ENCODE measurements at regions not wholly inside any gene's neighbourhood (a gene's known extent, or its start where the extent isn't known, plus 50 kb on each side); places are given as distances from the start of the nearest gene placed in this dataset.
"Not testable (repeated sequence)": the region's sequence is repeated elsewhere in the genome, so short reads cannot be mapped to it uniquely, and the experiment has no call there.

DNA sequence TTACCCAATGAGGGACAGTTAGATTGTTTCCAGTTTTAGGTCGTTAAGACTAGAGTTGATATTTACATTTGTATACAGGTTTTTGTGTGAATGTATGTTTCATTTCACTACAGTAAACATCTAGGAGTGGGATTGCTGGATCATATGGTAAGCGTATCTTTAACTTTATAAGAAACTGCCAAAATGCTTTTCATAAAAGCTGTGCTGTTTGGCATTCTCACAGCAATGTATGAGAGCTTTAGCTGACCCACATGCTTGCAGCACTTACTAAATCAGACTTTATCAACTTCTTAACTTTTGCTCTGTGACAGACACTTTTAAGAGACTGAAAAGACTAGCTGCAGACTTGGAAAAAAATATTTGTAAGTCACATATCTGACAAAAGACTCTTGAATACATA lies 262.5 kb upstream of the PELI2 start:
- Histone ChIP-seq H3K27me3 (ENCODE audit: insufficient read depth, low read length) (no peaks in the 10 kb centered on the region), H3K9me3 (ENCODE audit: insufficient read depth, low read depth, low read length) (no peaks in the 10 kb centered on the region)
- no CpG with 5 or more reads among the region's 2 CpGs for WGBS (ENCODE audit: extremely low coverage, insufficient coverage, insufficient read length)

GRCh38 chr14:55858604-55859003 lies 259.6 kb upstream of the PELI2 start:
- Histone ChIP-seq H3K9ac (ENCODE audit: low read length) (no peak overlapping the region), H3K18ac (ENCODE audit: low read length) (no peak overlapping the region), H3K79me2 (ENCODE audit: control insufficient read depth, insufficient read depth, low read length, poor library complexity) (no peaks in the 10 kb centered on the region), H3K27ac (ENCODE audit: low read depth, low read length) (no peak overlapping the region), H4K8ac (ENCODE audit: low read depth, low read length) (no peak overlapping the region), H3K4me3 (ENCODE audit: low read depth, low read length) (no peak overlapping the region), H2BK5ac (ENCODE audit: low read depth, low read length, poor library complexity) (no peak overlapping the region), H2BK120ac (ENCODE audit: insufficient read depth, low read length, poor library complexity) (no peak overlapping the region), H3K9me3 (ENCODE audit: insufficient read depth, low read depth, low read length) (no peaks in the 10 kb centered on the region), H2AK5ac (ENCODE audit: low read length) (no peak overlapping the region), H4K91ac (ENCODE audit: low read depth, low read length) (no peak overlapping the region), H3K4me2 (ENCODE audit: low read length) (no peak overlapping the region), H2BK12ac (ENCODE audit: low read length) (no peak overlapping the region), H3K36me3 (ENCODE audit: control insufficient read depth in 1 of 2, insufficient read depth in 2 of 2, low read length in 2 of 2) (no peaks in the 10 kb centered on the region), H3K27me3 (ENCODE audit: insufficient read depth, low read length) (no peaks in the 10 kb centered on the region), H3K23ac (ENCODE audit: low read length) (no peak overlapping the region), H3K14ac (ENCODE audit: low read length) (no peak overlapping the region), H3K79me1 (ENCODE audit: low read length) (no peaks in the 10 kb centered on the region), H3K4ac (ENCODE audit: low read depth, low read length) (no peak overlapping the region), H4K12ac (ENCODE audit: low read depth, low read length) (no peak overlapping the region), H2AFZ (ENCODE audit: insufficient read depth, low read length, poor library complexity) (no peak overlapping the region), H3K4me1 (ENCODE audit: control insufficient read depth in 1 of 2, insufficient read depth in 2 of 2, low read length in 2 of 2) (no peaks in the 10 kb centered on the region)
- no peak for DNase-seq
- no CpG with 5 or more reads among the region's 2 CpGs for WGBS (ENCODE audit: extremely low coverage, insufficient coverage, insufficient read length)

More for the DNA sequence above, 262.5 kb upstream of the PELI2 start:
- Histone ChIP-seq H2AFZ (ENCODE audit: insufficient read depth, low read length, poor library complexity) (no peak overlapping the region), H3K4me1 (ENCODE audit: control insufficient read depth in 1 of 2, insufficient read depth in 2 of 2, low read length in 2 of 2) (no peaks in the 10 kb centered on the region), H3K36me3 (ENCODE audit: control insufficient read depth in 1 of 2, insufficient read depth in 2 of 2, low read length in 2 of 2) (no peaks in the 10 kb centered on the region), H3K4me2 (ENCODE audit: low read length) (no peak overlapping the region), H3K4ac (ENCODE audit: low read depth, low read length) (no peak overlapping the region), H4K12ac (ENCODE audit: low read depth, low read length) (no peak overlapping the region), H2BK12ac (ENCODE audit: low read length) (no peak overlapping the region), H2BK120ac (ENCODE audit: insufficient read depth, low read length, poor library complexity) (no peak overlapping the region), H4K8ac (ENCODE audit: low read depth, low read length) (no peak overlapping the region), H3K79me1 (ENCODE audit: low read length) (no peaks in the 10 kb centered on the region), H3K14ac (ENCODE audit: low read length) (no peak overlapping the region), H3K9ac (ENCODE audit: low read length) (no peak overlapping the region), H3K79me2 (ENCODE audit: control insufficient read depth, insufficient read depth, low read length, poor library complexity) (no peaks in the 10 kb centered on the region), H3K23ac (ENCODE audit: low read length) (no peak overlapping the region), H3K18ac (ENCODE audit: low read length) (no peak overlapping the region), H2BK5ac (ENCODE audit: low read depth, low read length, poor library complexity) (no peak overlapping the region), H2AK5ac (ENCODE audit: low read length) (no peak overlapping the region), H4K91ac (ENCODE audit: low read depth, low read length) (no peak overlapping the region), H3K27ac (ENCODE audit: low read depth, low read length) (no peak overlapping the region), H3K4me3 (ENCODE audit: low read depth, low read length) (no peak overlapping the region)
- DNase-seq = no peak

DNA sequence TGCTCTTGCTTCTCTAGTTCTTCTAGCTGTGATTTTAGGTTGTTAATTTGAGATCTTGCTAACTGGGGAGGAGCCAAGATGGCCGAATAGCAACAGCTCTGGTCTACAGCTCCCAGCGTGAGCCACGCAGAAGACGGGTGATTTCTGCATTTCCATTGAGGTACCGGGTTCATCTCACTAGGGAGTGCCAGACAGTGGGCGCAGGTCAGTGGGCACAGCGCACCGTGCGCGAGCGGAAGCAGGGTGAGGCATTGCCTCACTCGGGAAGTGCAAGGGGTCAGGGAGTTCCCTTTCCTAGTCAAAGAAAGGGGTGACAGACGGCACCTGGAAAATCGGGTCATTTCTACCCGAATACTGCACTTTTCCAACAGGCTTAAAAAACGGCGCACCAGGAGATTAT lies 256.6 kb upstream of the PELI2 start:
- not testable (repeated sequence) for H2BK12ac ChIP-seq (ENCODE audit: low read length); H3K14ac ChIP-seq (ENCODE audit: low read length); H3K18ac ChIP-seq (ENCODE audit: low read length); H2BK5ac ChIP-seq (ENCODE audit: low read depth, low read length, poor library complexity); H2BK120ac ChIP-seq (ENCODE audit: insufficient read depth, low read length, poor library complexity); H4K8ac ChIP-seq (ENCODE audit: low read depth, low read length); H3K4me2 ChIP-seq (ENCODE audit: low read length); H2AFZ ChIP-seq (ENCODE audit: insufficient read depth, low read length, poor library complexity); H3K23ac ChIP-seq (ENCODE audit: low read length); H3K27me3 ChIP-seq (ENCODE audit: insufficient read depth, low read length); H3K27ac ChIP-seq (ENCODE audit: low read depth, low read length); H2AK5ac ChIP-seq (ENCODE audit: low read length); H3K4ac ChIP-seq (ENCODE audit: low read depth, low read length); H3K79me2 ChIP-seq (ENCODE audit: control insufficient read depth, insufficient read depth, low read length, poor library complexity); H3K4me3 ChIP-seq (ENCODE audit: low read depth, low read length); H3K4me1 ChIP-seq (ENCODE audit: control insufficient read depth in 1 of 2, insufficient read depth in 2 of 2, low read length in 2 of 2); DNase-seq; H4K12ac ChIP-seq (ENCODE audit: low read depth, low read length); H3K9me3 ChIP-seq (ENCODE audit: insufficient read depth, low read depth, low read length); H3K79me1 ChIP-seq (ENCODE audit: low read length); H3K36me3 ChIP-seq (ENCODE audit: control insufficient read depth in 1 of 2, insufficient read depth in 2 of 2, low read length in 2 of 2); H4K91ac ChIP-seq (ENCODE audit: low read depth, low read length); H3K9ac ChIP-seq (ENCODE audit: low read length)
- WGBS (ENCODE audit: extremely low coverage, insufficient coverage, insufficient read length) = no CpG with 5 or more reads among the region's 17 CpGs

DNA sequence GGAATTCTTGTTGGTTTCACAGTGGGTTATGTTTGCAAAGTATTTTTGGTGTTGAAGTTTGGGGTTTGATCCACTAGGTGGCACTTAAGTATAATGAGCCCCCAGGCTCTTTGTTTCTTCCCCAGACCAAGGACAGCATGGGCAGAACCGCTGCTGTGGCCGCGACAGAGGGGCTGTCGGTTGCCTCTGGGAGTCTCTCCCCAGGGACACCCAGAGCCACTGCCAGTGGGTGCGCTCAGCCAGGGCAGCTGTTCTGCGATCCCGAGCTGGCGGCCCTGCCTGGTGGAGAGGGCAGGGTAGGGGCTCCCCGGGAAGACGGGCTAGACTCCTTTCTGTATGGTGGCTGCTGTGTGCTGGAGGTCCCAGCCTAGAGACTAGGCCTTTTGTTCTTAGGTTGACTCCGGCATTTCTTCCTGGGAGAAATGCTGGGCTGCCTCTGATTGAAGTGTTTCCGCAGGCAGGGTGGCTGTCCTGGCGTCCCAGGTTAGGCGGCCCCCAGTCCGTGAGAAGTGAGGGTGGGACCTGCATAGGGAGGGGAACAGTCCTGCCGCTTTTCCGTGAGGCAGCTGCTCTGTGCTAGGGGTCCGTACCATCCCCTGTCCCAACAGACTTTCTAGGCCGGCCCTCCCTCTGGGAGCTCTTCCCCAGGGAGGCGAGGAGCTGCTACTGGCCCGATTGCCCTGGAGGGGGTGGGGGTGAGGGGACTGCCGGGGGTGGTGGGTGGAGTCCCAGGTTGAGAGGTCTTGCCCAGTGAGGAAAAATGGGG lies 253.1 kb upstream of the PELI2 start:
- Histone ChIP-seq H3K23ac (ENCODE audit: low read length) (no peak overlapping the region), H2BK120ac (ENCODE audit: insufficient read depth, low read length, poor library complexity) (no peak overlapping the region)
- WGBS (ENCODE audit: extremely low coverage, insufficient coverage, insufficient read length) = no CpG with 5 or more reads among the region's 22 CpGs

More for the DNA sequence above, 253.1 kb upstream of the PELI2 start:
- Histone ChIP-seq H2BK12ac (ENCODE audit: low read length) (no peak overlapping the region), H3K27me3 (ENCODE audit: insufficient read depth, low read length) (no peaks in the 10 kb centered on the region), H4K91ac (ENCODE audit: low read depth, low read length) (no peak overlapping the region), H3K4me2 (ENCODE audit: low read length) (no peak overlapping the region), H3K4ac (ENCODE audit: low read depth, low read length) (no peak overlapping the region), H4K12ac (ENCODE audit: low read depth, low read length) (no peak overlapping the region), H3K27ac (ENCODE audit: low read depth, low read length) (no peak overlapping the region), H4K8ac (ENCODE audit: low read depth, low read length) (no peak overlapping the region), H2AK5ac (ENCODE audit: low read length) (no peak overlapping the region), H3K9ac (ENCODE audit: low read length) (no peak overlapping the region), H2BK5ac (ENCODE audit: low read depth, low read length, poor library complexity) (no peak overlapping the region), H3K36me3 (ENCODE audit: control insufficient read depth in 1 of 2, insufficient read depth in 2 of 2, low read length in 2 of 2) (no peaks in the 10 kb centered on the region), H3K79me2 (ENCODE audit: control insufficient read depth, insufficient read depth, low read length, poor library complexity) (no peaks in the 10 kb centered on the region), H3K9me3 (ENCODE audit: insufficient read depth, low read depth, low read length) (peaks cover 5% of the 10 kb centered on the region), H3K4me3 (ENCODE audit: low read depth, low read length) (no peak overlapping the region), H3K79me1 (ENCODE audit: low read length) (no peaks in the 10 kb centered on the region), H3K14ac (ENCODE audit: low read length) (no peak overlapping the region), H2AFZ (ENCODE audit: insufficient read depth, low read length, poor library complexity) (no peak overlapping the region), H3K18ac (ENCODE audit: low read length) (no peak overlapping the region), H3K4me1 (ENCODE audit: control insufficient read depth in 1 of 2, insufficient read depth in 2 of 2, low read length in 2 of 2) (no peaks in the 10 kb centered on the region)
- no peak for DNase-seq

Data from trophoblast cell (in vitro differentiated cells and primary cell).